Mesendoderm (in vitro differentiated cells): ENCODE measurements at regions not wholly inside any gene's neighbourhood (a gene's known extent, or its start where the extent isn't known, plus 50 kb on each side); places are given as distances from the start of the nearest gene placed in this dataset.
"Not testable (repeated sequence)": the region's sequence is repeated elsewhere in the genome, so short reads cannot be mapped to it uniquely, and the experiment has no call there.

Experiments
- DNase-seq: peaks from one replicate; pipeline ENCODE4 v3.0.0; 2013
- H2AK5ac ChIP-seq: 2 replicates; pipeline ENCODE4 v1.6.1; 2013; ENCODE audit warnings: low read length, inconsistent platforms
- H2BK120ac ChIP-seq: 2 replicates; pipeline ENCODE4 v1.6.1; 2013; ENCODE audit warnings: low read depth, mild to moderate bottlenecking, low read length, moderate library complexity, mixed read lengths
- H2BK15ac ChIP-seq: replicated peaks from 2 replicates; pipeline ENCODE4 v1.6.1; 2013; ENCODE audit warnings: low read depth, mild to moderate bottlenecking, moderate library complexity
- H2BK5ac ChIP-seq: 2 replicates; pipeline ENCODE4 v1.6.1; 2013; ENCODE audit warnings: low read length, inconsistent platforms
- H3K18ac ChIP-seq: 2 replicates; pipeline ENCODE4 v1.6.1; 2013; ENCODE audit warnings: mild to moderate bottlenecking, low read length, mixed read lengths
- H3K23ac ChIP-seq: one replicate; pipeline ENCODE4 v1.6.1; 2013; ENCODE audit warnings: low read length
- H3K27ac ChIP-seq: 2 replicates; pipeline ENCODE4 v1.5.1; 2013; ENCODE audit warnings: low read depth, mild to moderate bottlenecking, inconsistent platforms, low read length, moderate library complexity
- H3K27me3 ChIP-seq: 2 replicates; pipeline ENCODE4 v1.6.1; 2013; ENCODE audit warnings: low read length, control low read depth, mild to moderate bottlenecking, inconsistent platforms; ENCODE audit not compliant: insufficient read depth, poor library complexity
- H3K36me3 ChIP-seq: 2 replicates; pipeline ENCODE4 v1.6.1; 2013; ENCODE audit warnings: low read length, inconsistent platforms; ENCODE audit not compliant: control insufficient read depth, insufficient read depth
- H3K4ac ChIP-seq: one replicate; pipeline ENCODE4 v1.6.1; 2013; ENCODE audit warnings: low read depth, mild to moderate bottlenecking, low read length, moderate library complexity
- H3K4me1 ChIP-seq: 2 replicates; pipeline ENCODE4 v1.6.1; 2013; ENCODE audit warnings: low read depth, low read length, inconsistent platforms; ENCODE audit not compliant: control insufficient read depth
- H3K4me2 ChIP-seq: 2 replicates; pipeline ENCODE4 v1.6.1; 2013; ENCODE audit warnings: low read length
- H3K4me3 ChIP-seq: 2 replicates; pipeline ENCODE4 v1.5.1; 2013; ENCODE audit warnings: mild to moderate bottlenecking, low read length
- H3K56ac ChIP-seq: one replicate; pipeline ENCODE4 v1.6.1; 2013; ENCODE audit warnings: low read length
- H3K79me1 ChIP-seq: 2 replicates; pipeline ENCODE4 v1.6.1; 2013; ENCODE audit warnings: low read length, inconsistent platforms
- H3K79me2 ChIP-seq: 2 replicates; pipeline ENCODE4 v1.6.1; 2013; ENCODE audit warnings: mild to moderate bottlenecking, low read length; ENCODE audit not compliant: control insufficient read depth, insufficient read depth
- H3K9ac ChIP-seq: 2 replicates; pipeline ENCODE4 v1.6.1; 2013; ENCODE audit warnings: low read length, inconsistent platforms
- H4K5ac ChIP-seq: one replicate; pipeline ENCODE4 v1.6.1; 2013; ENCODE audit warnings: low read length
- H4K8ac ChIP-seq: one replicate; pipeline ENCODE4 v1.6.1; 2013; ENCODE audit warnings: low read depth, mild to moderate bottlenecking, control low read depth, low read length, moderate library complexity
- WGBS: extraction: QIAGEN DNeasy Blood & Tissue Kit; methylation state at CpG from one replicate; pipeline ENCODE4 v1.1.7; 2013; ENCODE audit warnings: low lambda C conversion rate, missing lambda C conversion rate; ENCODE audit not compliant: insufficient coverage; ENCODE audit errors: extremely low coverage; 5-methylcytosine and 5-hydroxymethylcytosine counted together

DNA sequence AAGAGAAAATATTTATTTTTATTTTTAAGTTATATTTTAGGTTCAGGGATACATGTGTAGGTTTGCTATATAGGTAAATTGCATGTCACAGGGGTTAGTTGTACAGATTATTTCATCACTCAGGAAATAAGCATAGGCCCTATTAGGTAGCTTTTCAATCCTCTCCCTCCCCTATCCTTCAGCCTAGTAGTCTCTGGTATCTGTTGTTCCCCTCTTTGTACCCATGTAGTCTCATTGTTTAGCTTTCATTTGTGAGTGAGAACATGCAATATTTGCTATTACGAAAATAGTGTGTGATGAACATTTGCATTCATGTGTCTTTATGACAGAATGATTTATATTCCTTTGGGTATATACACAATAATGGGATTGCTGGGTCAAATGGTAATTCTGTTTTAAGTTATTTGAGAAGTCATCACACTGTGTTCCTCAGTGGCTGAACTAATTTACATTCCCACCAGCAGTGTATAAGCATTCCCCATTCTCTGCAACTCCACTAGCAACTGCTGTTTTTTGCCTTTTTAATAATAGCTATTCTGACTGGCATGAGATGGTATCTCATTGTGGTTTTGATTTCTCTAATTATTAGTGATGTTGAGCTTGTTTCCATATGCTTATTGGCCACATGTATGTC, 863.3 kb downstream of the TTLL7 start:
- not testable (repeated sequence) for DNase-seq, H3K9ac ChIP-seq, H3K27ac ChIP-seq, H3K27me3 ChIP-seq, H3K79me2 ChIP-seq, H3K36me3 ChIP-seq, H4K8ac ChIP-seq, H4K5ac ChIP-seq, H3K79me1 ChIP-seq, H3K4me3 ChIP-seq, H3K56ac ChIP-seq, H2BK120ac ChIP-seq, H3K23ac ChIP-seq, H2BK5ac ChIP-seq, H3K4me2 ChIP-seq, H3K4ac ChIP-seq, H2AK5ac ChIP-seq, H3K18ac ChIP-seq, H2BK15ac ChIP-seq, H3K4me1 ChIP-seq
- no CpG with 5 or more reads among the region's 1 CpG for WGBS

DNA sequence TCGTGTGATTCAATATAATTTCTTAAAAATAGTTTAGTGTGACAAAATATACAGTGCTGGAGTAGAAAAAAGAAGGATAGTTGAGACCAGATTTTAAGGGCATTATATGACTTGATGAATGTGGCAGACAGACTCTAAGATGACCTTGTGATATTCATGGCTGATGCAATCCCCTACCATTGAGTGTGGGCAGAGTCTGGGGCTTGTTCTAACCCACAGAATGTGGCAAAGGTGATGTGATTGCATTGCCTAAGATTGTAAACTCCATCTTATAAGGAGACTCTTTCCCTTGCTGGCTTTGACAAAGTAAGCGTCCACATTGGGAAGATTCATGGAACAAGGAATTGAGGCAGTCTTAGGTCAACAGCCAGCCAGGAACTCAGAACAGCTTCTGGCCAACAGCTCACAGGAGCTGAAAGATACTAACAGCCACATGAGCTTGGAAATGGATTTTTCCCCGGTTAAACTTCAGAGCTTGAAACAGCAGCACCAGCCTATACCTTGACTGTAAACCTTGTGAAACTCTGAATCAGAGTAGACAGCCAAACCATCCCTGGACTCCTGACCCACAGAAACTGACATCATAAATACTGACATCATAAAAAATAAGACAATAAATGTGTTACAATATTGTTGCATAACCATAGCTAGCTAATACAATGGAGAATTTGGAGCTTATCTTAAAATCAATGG, 864.5 kb downstream of the TTLL7 start:
- H3K56ac ChIP-seq, H2BK15ac ChIP-seq, H3K27ac ChIP-seq, H3K4me1 ChIP-seq, H3K36me3 ChIP-seq, H3K79me2 ChIP-seq, H2BK5ac ChIP-seq, H3K4ac ChIP-seq, H2BK120ac ChIP-seq, H3K9ac ChIP-seq, H3K4me2 ChIP-seq, H2AK5ac ChIP-seq, H3K18ac ChIP-seq, DNase-seq, H4K5ac ChIP-seq, H3K79me1 ChIP-seq, H3K27me3 ChIP-seq, H3K23ac ChIP-seq, H4K8ac ChIP-seq, H3K4me3 ChIP-seq: not testable (repeated sequence)
- no CpG with 5 or more reads among the region's 3 CpGs for WGBS

DNA sequence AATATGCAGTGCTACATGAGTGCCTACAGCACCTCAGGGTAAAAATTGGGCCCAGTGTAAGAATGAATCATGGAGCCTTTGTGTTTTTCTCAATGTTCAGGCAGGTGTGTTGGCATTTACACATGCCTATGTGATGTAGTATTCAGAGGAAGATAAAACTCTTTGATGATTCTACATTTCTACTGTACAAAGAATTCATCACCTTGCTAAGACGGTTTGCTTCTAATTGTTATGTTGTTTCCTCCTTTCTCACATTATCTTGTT, 867.3 kb downstream of the TTLL7 start:
- Histone ChIP-seq H3K27ac (no peak overlapping the region), H3K36me3 (no peaks in the 10 kb centered on the region), H3K27me3 (no peaks in the 10 kb centered on the region), H3K4me1 (no peaks in the 10 kb centered on the region), H4K5ac (no peak overlapping the region), H3K4me2 (no peak overlapping the region), H3K79me2 (no peaks in the 10 kb centered on the region), H3K18ac (no peak overlapping the region), H3K4me3 (no peak overlapping the region), H3K4ac (no peak overlapping the region), H2BK120ac (no peak overlapping the region), H3K79me1 (no peaks in the 10 kb centered on the region), H2BK5ac (no peak overlapping the region), H3K56ac (no peak overlapping the region), H2BK15ac (no peak overlapping the region), H4K8ac (no peak overlapping the region), H2AK5ac (no peak overlapping the region), H3K9ac (no peak overlapping the region), H3K23ac (no peak overlapping the region)
- no peak for DNase-seq
- WGBS, result no CpG with 5 or more reads among the region's 1 CpG

DNA sequence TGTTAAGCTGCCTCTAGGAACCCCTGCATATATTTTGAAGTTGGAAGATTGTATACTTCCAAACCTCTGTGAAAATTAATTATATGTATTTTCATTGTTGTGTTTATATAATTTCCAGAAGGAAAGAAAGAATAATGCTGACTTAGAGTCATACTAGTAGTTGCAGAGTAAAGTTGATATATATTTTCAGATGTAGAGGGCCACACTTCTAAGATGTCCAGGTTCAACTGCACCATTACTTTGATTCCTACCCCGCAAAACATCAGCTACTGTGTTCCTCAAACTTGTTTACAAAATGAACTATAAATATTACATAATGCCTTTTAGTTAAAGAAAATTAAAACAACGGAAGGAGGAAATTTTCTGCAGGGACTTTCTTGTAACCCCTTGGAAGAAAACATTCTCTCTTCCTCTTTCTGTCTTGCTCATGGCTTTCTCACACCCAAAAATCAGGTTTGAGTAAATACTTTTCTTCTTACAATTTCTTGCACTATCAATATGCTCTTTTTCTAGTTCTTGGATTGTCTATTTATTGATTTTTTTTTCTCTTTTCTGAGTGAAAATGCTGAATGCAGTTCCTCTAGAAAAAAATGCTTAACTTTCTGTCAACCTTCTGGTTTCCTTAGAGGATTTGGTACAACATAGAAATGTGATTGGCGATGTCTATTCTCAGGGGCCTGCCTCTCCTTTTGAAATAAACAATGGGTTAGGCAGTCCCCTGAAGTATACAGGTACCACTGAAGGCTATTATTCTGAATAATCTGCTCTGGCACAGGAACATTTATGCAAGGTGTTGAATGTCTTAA, 867.8 kb downstream of the TTLL7 start:
- Histone ChIP-seq H2BK5ac (no peak overlapping the region), H3K27me3 (no peaks in the 10 kb centered on the region), H3K79me2 (no peaks in the 10 kb centered on the region), H3K27ac (no peak overlapping the region), H4K5ac (no peak overlapping the region), H2BK15ac (no peak overlapping the region), H3K4me2 (no peak overlapping the region), H3K23ac (no peak overlapping the region), H3K79me1 (no peaks in the 10 kb centered on the region), H3K56ac (no peak overlapping the region), H3K9ac (no peak overlapping the region), H3K4ac (no peak overlapping the region), H2BK120ac (no peak overlapping the region), H3K4me1 (no peaks in the 10 kb centered on the region), H2AK5ac (no peak overlapping the region), H4K8ac (no peak overlapping the region), H3K18ac (no peak overlapping the region), H3K36me3 (no peaks in the 10 kb centered on the region), H3K4me3 (no peak overlapping the region)
- DNase-seq, result no peak
- no CpG with 5 or more reads among the region's 3 CpGs for WGBS

DNA sequence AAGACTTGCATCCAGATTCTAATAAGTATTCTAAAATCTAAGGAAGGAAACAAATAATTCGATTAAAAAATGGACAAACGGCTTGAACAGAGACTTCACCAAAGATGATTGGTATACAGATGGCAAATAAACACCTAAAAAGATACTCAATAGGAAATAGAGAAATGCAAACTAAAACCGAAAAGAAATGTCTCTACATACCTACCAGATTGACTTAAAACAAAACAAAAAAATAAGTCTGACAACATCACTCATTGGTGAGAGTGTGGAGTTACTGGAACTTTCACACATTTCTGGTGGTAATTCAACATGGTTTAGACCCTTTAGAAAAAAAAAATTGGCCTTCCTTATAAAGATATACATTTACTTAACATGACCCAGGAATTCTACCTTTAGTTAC, 869.8 kb downstream of the TTLL7 start:
- Histone ChIP-seq H3K4me1 (no peaks in the 10 kb centered on the region), H2BK5ac (no peak overlapping the region), H3K79me1 (no peaks in the 10 kb centered on the region), H3K27me3 (no peaks in the 10 kb centered on the region), H2BK120ac (no peak overlapping the region), H2BK15ac (no peak overlapping the region), H3K23ac (no peak overlapping the region), H4K5ac (no peak overlapping the region), H3K9ac (no peak overlapping the region), H3K4me3 (no peak overlapping the region), H3K27ac (no peak overlapping the region), H4K8ac (no peak overlapping the region), H3K36me3 (no peaks in the 10 kb centered on the region), H3K4ac (no peak overlapping the region), H3K56ac (no peak overlapping the region), H3K4me2 (no peak overlapping the region), H3K18ac (no peak overlapping the region), H3K79me2 (no peaks in the 10 kb centered on the region), H2AK5ac (no peak overlapping the region)
- no peak for DNase-seq
- no CpG with 5 or more reads among the region's 3 CpGs for WGBS
